HEK293 (cell line): ENCODE measurements at regions not wholly inside any gene's neighbourhood (a gene's known extent, or its start where the extent isn't known, plus 50 kb on each side); places are given as distances from the start of the nearest gene placed in this dataset.

Source experiments
- CTCF ChIA-PET: fragments of 350-600 bp; formaldehyde crosslinking; extraction: SDS; loops from one replicate; lab custom pipeline; 2021; ENCODE audit warnings: antibody characterized with exemption; lab: Yijun Ruan, JAX
- POLR2A ChIA-PET: fragments of 300-600 bp; formaldehyde crosslinking; extraction: SDS; loops from one replicate; lab custom pipeline; 2020; ENCODE audit warnings: antibody characterized with exemption, inconsistent platforms; lab: Yijun Ruan, JAX
- H3K27ac ChIP-seq: fragments of 200-500 bp; sonication (Bioruptor generic); 2 replicates; pipeline ENCODE4 v1.5.1; 2014; ENCODE audit warnings: low read depth, low read length, control low read depth, inconsistent platforms; ENCODE audit errors: extremely low read depth
- H3K36me3 ChIP-seq, 2 experiments: fragments of 200-500 bp in 1 of 2; sonication (Bioruptor generic) in 1 of 2; 1 replicate in 1 of 2; 2 replicates in 1 of 2; pipeline ENCODE4 v1.5.1; 2014 to 2017; ENCODE audit warnings: inconsistent platforms in 2 of 2, low read length in 2 of 2; ENCODE audit not compliant: control insufficient read depth in 2 of 2, insufficient read depth in 1 of 2
- H3K4me1 ChIP-seq: fragments of 200-500 bp; sonication (Bioruptor generic); 2 replicates; pipeline ENCODE4 v1.5.1; 2014; ENCODE audit warnings: mild to moderate bottlenecking, low read length, inconsistent platforms; ENCODE audit not compliant: control insufficient read depth, insufficient read depth
- H3K4me3 ChIP-seq: 2 replicates; pipeline ENCODE4 v1.5.1; 2011; ENCODE audit warnings: low read depth, mild to moderate bottlenecking, control low read depth, low read length, moderate library complexity
- H3K9me3 ChIP-seq: fragments of 200-500 bp; sonication (Bioruptor generic); 2 replicates; pipeline ENCODE4 v1.5.1; 2014; ENCODE audit warnings: low read depth, low read length, inconsistent platforms; ENCODE audit not compliant: control insufficient read depth, insufficient read depth
- BCL11B ChIP-seq: fragments of 450-650 bp; formaldehyde crosslinking; IDR thresholded peaks from 2 replicates; pipeline ENCODE4 v1.5.1; 2016; ENCODE audit warnings: low read depth, missing biosample characterization, missing genetic modification characterization
- KLF9 ChIP-seq: fragments of 450-650 bp; formaldehyde crosslinking; IDR thresholded peaks from 2 replicates; pipeline ENCODE4 v1.5.1; 2016; ENCODE audit warnings: missing biosample characterization, missing genetic modification characterization, low read depth
- OSR2 ChIP-seq: fragments of 450-650 bp; formaldehyde crosslinking; IDR thresholded peaks from 2 replicates; pipeline ENCODE4 v1.5.1; 2016; ENCODE audit warnings: missing biosample characterization, missing genetic modification characterization
- PATZ1 ChIP-seq: fragments of 450-650 bp; formaldehyde crosslinking; IDR thresholded peaks from 2 replicates; pipeline ENCODE4 v1.5.1; 2016; ENCODE audit warnings: missing biosample characterization, missing genetic modification characterization
- PRDM1 ChIP-seq: fragments of 450-650 bp; formaldehyde crosslinking; IDR thresholded peaks from 2 replicates; pipeline ENCODE4; 2016; ENCODE audit warnings: missing biosample characterization, missing genetic modification characterization
- SP2 ChIP-seq: fragments of 450-650 bp; formaldehyde crosslinking; IDR thresholded peaks from 2 replicates; pipeline ENCODE4 v1.5.1; 2016; ENCODE audit warnings: missing biosample characterization, missing genetic modification characterization
- ZBTB49 ChIP-seq: fragments of 450-650 bp; formaldehyde crosslinking; IDR thresholded peaks from 2 replicates; pipeline ENCODE4 v1.5.1; 2016; ENCODE audit warnings: missing biosample characterization, missing genetic modification characterization, low read depth
- ZBTB7A ChIP-seq: fragments of 450-650 bp; formaldehyde crosslinking; IDR thresholded peaks from 2 replicates; pipeline ENCODE4 v1.5.1; 2016; ENCODE audit warnings: low read depth, missing biosample characterization, missing genetic modification characterization
- ZEB2 ChIP-seq: fragments of 450-650 bp; formaldehyde crosslinking; IDR thresholded peaks from 2 replicates; pipeline ENCODE4 v1.5.1; 2016; ENCODE audit warnings: missing biosample characterization, missing genetic modification characterization
- ZFP37 ChIP-seq: fragments of 450-650 bp; formaldehyde crosslinking; IDR thresholded peaks from 2 replicates; pipeline ENCODE4 v1.5.1; 2016; ENCODE audit warnings: missing biosample characterization, missing genetic modification characterization
- ZNF155 ChIP-seq: fragments of 450-650 bp; formaldehyde crosslinking; IDR thresholded peaks from 2 replicates; pipeline ENCODE4 v1.5.1; 2016; ENCODE audit warnings: missing biosample characterization, missing genetic modification characterization
- ZNF2 ChIP-seq: fragments of 450-650 bp; formaldehyde crosslinking; IDR thresholded peaks from 2 replicates; pipeline ENCODE4 v1.5.1; 2016; ENCODE audit warnings: missing biosample characterization, missing genetic modification characterization
- ZNF221 ChIP-seq: fragments of 450-650 bp; formaldehyde crosslinking; IDR thresholded peaks from 2 replicates; pipeline ENCODE4 v1.5.1; 2017; ENCODE audit warnings: missing biosample characterization, missing genetic modification characterization, borderline replicate concordance
- ZNF26 ChIP-seq: fragments of 450-650 bp; formaldehyde crosslinking; IDR thresholded peaks from 2 replicates; pipeline ENCODE4 v1.5.1; 2016; ENCODE audit warnings: missing biosample characterization, missing genetic modification characterization
- ZNF350 ChIP-seq: fragments of 450-650 bp; formaldehyde crosslinking; IDR thresholded peaks from 2 replicates; pipeline ENCODE4 v1.5.0; 2017; ENCODE audit warnings: missing biosample characterization, mild to moderate bottlenecking, missing genetic modification characterization
- ZNF391 ChIP-seq: fragments of 450-650 bp; formaldehyde crosslinking; IDR thresholded peaks from 2 replicates; pipeline ENCODE4 v1.5.1; 2016; ENCODE audit warnings: low read depth, missing biosample characterization, missing genetic modification characterization, borderline replicate concordance
- ZNF488 ChIP-seq: fragments of 450-650 bp; formaldehyde crosslinking; IDR thresholded peaks from 2 replicates; pipeline ENCODE4 v1.5.1; 2016; ENCODE audit warnings: missing biosample characterization, missing genetic modification characterization
- ZNF596 ChIP-seq: fragments of 450-650 bp; IDR thresholded peaks from 2 replicates; pipeline ENCODE4 v1.5.0; 2018; ENCODE audit warnings: missing biosample characterization, mild to moderate bottlenecking, missing genetic modification characterization, moderate library complexity
- ZNF624 ChIP-seq: fragments of 450-650 bp; formaldehyde crosslinking; IDR thresholded peaks from 2 replicates; pipeline ENCODE4 v1.5.1; 2017; ENCODE audit warnings: missing biosample characterization, missing genetic modification characterization
- ZNF670 ChIP-seq: fragments of 450-650 bp; formaldehyde crosslinking; IDR thresholded peaks from 2 replicates; pipeline ENCODE4 v1.5.1; 2016; ENCODE audit warnings: missing biosample characterization, missing genetic modification characterization, low read depth
- ZXDB ChIP-seq: fragments of 450-650 bp; formaldehyde crosslinking; IDR thresholded peaks from 2 replicates; pipeline ENCODE4 v1.5.1; 2016; ENCODE audit warnings: missing biosample characterization, missing genetic modification characterization

- Histone ChIP-seq H3K36me3 (no peaks in the 10 kb centered on the region), H3K9me3 (no peaks in the 10 kb centered on the region), H3K4me1 (no peaks in the 10 kb centered on the region), H3K4me3 (no peak overlapping the region), H3K27ac (no peak overlapping the region)
- CTCF ChIA-PET: no interaction called here
- TF ChIP-seq ZNF670: no peak
- no peak for TF ChIP-seq ZBTB7A (tag by site-specific recombination)
- TF ChIP-seq ZNF488 (tag by site-specific recombination): no peak
- no peak for TF ChIP-seq ZNF2 (tag by site-specific recombination)
- TF ChIP-seq ZNF596 (tag by site-specific recombination): no peak
- TF ChIP-seq OSR2 (tag by site-specific recombination): no peak
- no peak for TF ChIP-seq ZEB2 (tag by site-specific recombination)
- no peak for TF ChIP-seq ZNF391 (tag by site-specific recombination)
- TF ChIP-seq ZNF26 (tag by site-specific recombination): no peak
- TF ChIP-seq ZNF350: no peak
- TF ChIP-seq ZFP37: no peak
- TF ChIP-seq ZNF624 (tag by site-specific recombination): no peak
- TF ChIP-seq SP2: no peak
- no peak for TF ChIP-seq ZBTB49
- TF ChIP-seq BCL11B (tag by site-specific recombination): no peak
- no peak for TF ChIP-seq ZNF221 (tag by site-specific recombination)
- TF ChIP-seq ZXDB: no peak
- no peak for TF ChIP-seq ZNF155 (tag by site-specific recombination)
- POLR2A ChIA-PET: no interaction called here
Measured at GRCh38 chr4:98828801-98829200, 100.1 kb downstream of the EIF4E start.

GRCh38 chr4:98827661-98828060 lies 101.3 kb downstream of the EIF4E start:
- H3K36me3 ChIP-seq: no peaks in the 10 kb centered on the region
- POLR2A ChIA-PET: no interaction called here
- no peak overlapping the region for H3K4me3 ChIP-seq
- H3K9me3 ChIP-seq: no peaks in the 10 kb centered on the region
- no peak overlapping the region for H3K27ac ChIP-seq
- CTCF ChIA-PET: interaction anchor here (0.6 kb wide), 1 partner anchor 14 kb away, joined by 3 read pairs; no protein-coding TSS in a partner anchor
- TF ChIP-seq PATZ1 (tag by site-specific recombination) (no peak), PRDM1 (tag by site-specific recombination) (peak; percentile 64), KLF9 (tag by site-specific recombination) (no peak)
- no peaks in the 10 kb centered on the region for H3K4me1 ChIP-seq
